ENCODE measurements at regions not wholly inside any gene's neighbourhood (a gene's known extent, or its start where the extent isn't known, plus 50 kb on each side); places are given as distances from the start of the nearest gene placed in this dataset.
A peak's percentile ranks its signal among the peaks of the same experiment; 100 is the strongest.

- no peak for DNase-seq (ENCODE audit: low read depth, low spot score)
- Histone ChIP-seq H2AFZ (ENCODE audit: control insufficient read depth, low read depth, low read length) (no peak overlapping the region), H3K27me3 (replicated peaks in 1 of 2; ENCODE audit: control insufficient read depth in 2 of 2, insufficient read depth in 2 of 2, low read length in 1 of 2) (peaks cover 0 to 2% of the 10 kb centered on the region in 2 experiments; a peak in 1 of 4 replicates), H3K4me2 (ENCODE audit: control insufficient read depth, insufficient read depth) (no peak overlapping the region), H4K20me1 (ENCODE audit: control insufficient read depth, insufficient read depth) (no peaks in the 10 kb centered on the region), H3K4me3 (no peak overlapping the region), H3K79me2 (ENCODE audit: control insufficient read depth, insufficient read depth, low read length) (no peaks in the 10 kb centered on the region), H3K36me3 (ENCODE audit: control insufficient read depth in 2 of 2, insufficient read depth in 2 of 2, low read length in 1 of 2) (no peaks in the 10 kb centered on the region), H3K27ac (ENCODE audit: control insufficient read depth, insufficient read depth) (no peak overlapping the region), H3K9ac (ENCODE audit: control insufficient read depth, insufficient read depth, low read length) (no peak overlapping the region), H3K9me3 (replicated peaks; ENCODE audit: control insufficient read depth, insufficient read depth, low read length) (no peaks in the 10 kb centered on the region; the same call in 2 of the 3 replicates), H3K4me1 (ENCODE audit: control insufficient read depth, insufficient read depth, low read length) (no peaks in the 10 kb centered on the region)
- no peak for ATAC-seq
- no peak for FAIRE-seq
- WGBS (ENCODE audit: insufficient coverage, insufficient replicate concordance, low lambda C conversion rate, missing lambda C conversion rate): 57% methylated on average over 10 of the region's 10 CpGs
- RAD21 ChIA-PET (ENCODE audit: unreplicated experiment): no interaction called here
- TF ChIP-seq IRF4 (IDR thresholded peaks at IDR 0.05; ENCODE audit: low read depth, low read length) (no peak), E2F8 (IDR thresholded peaks at IDR 0.05; ENCODE audit: low read depth, partially characterized antibody) (no peak), REST (IDR thresholded peaks at IDR 0.05; ENCODE audit: low read depth, low read length) (no peak), NFYB (IDR thresholded peaks at IDR 0.05; ENCODE audit: insufficient read depth, low read depth, low read length) (0 out of 2 replicates have a peak, but pooled peaks have one; percentile 48), USF1 (IDR thresholded peaks at IDR 0.05; ENCODE audit: borderline replicate concordance, extremely low read length, insufficient read depth, low read depth, low read length) (peak; percentile 16), BHLHE40 (IDR thresholded peaks at IDR 0.05; ENCODE audit: borderline replicate concordance in 1 of 2, low read depth in 2 of 2, low read length in 1 of 2) (no peak), RAD51 (IDR thresholded peaks at IDR 0.05) (peak; percentile 39; the same call in 1 of the 2 replicates)
- SMC1A ChIA-PET (ENCODE audit: uncharacterized antibody, unreplicated experiment): no interaction called here
- in situ Hi-C loops (cut with MboI) (no loop called here), intact Hi-C loops (cut with micrococcal nuclease; ENCODE audit: unreplicated experiment) (no loop called here)
- POLR2A ChIA-PET: interaction anchor here (0.6 kb wide), 1 partner anchor 124 kb away, joined by 4 read pairs; no protein-coding TSS in a partner anchor
- BruUV-seq (replicated peaks): no TSS peak
- CTCF ChIA-PET: no interaction called here
Measured at GRCh38 chr20:48096957-48097890, 311.9 kb upstream of the SULF2 start.
